PC-3 (cell line): ENCODE measurements at regions not wholly inside any gene's neighbourhood (a gene's known extent, or its start where the extent isn't known, plus 50 kb on each side); places are given as distances from the start of the nearest gene placed in this dataset.

Source experiments
- CTCF ChIP-seq: fragments of 300-600 bp; sonication (generic); conservative IDR thresholded peaks from 2 replicates; pipeline ENCODE4 v1.5.1; 2017; ENCODE audit warnings: antibody characterized with exemption, low read depth, mild to moderate bottlenecking, low read length
- EZH2 ChIP-seq: fragments of 300-600 bp; sonication (generic); IDR thresholded peaks from one replicate; pipeline ENCODE4 v1.6.1; 2017; ENCODE audit warnings: antibody characterized with exemption, mild to moderate bottlenecking, low read length; ENCODE audit not compliant: unreplicated experiment

- TF ChIP-seq CTCF (no peak), EZH2 (no peak)
Observed at GRCh38 chr2:65527451-65528240, 95.2 kb upstream of the SPRED2 start.
